GM12874 (cell line): ENCODE measurements at regions not wholly inside any gene's neighbourhood (a gene's known extent, or its start where the extent isn't known, plus 50 kb on each side); places are given as distances from the start of the nearest gene placed in this dataset.

Source experiments
- TF ChIP-seq, protein P1 (sequence below): IDR thresholded peaks from 2 replicates; pipeline ENCODE4 v1.5.1; 2011; ENCODE audit warnings: low read depth, mild to moderate bottlenecking, control low read depth, low read length, moderate library complexity; ENCODE audit not compliant: insufficient read depth

- TF ChIP-seq, protein P1, sequence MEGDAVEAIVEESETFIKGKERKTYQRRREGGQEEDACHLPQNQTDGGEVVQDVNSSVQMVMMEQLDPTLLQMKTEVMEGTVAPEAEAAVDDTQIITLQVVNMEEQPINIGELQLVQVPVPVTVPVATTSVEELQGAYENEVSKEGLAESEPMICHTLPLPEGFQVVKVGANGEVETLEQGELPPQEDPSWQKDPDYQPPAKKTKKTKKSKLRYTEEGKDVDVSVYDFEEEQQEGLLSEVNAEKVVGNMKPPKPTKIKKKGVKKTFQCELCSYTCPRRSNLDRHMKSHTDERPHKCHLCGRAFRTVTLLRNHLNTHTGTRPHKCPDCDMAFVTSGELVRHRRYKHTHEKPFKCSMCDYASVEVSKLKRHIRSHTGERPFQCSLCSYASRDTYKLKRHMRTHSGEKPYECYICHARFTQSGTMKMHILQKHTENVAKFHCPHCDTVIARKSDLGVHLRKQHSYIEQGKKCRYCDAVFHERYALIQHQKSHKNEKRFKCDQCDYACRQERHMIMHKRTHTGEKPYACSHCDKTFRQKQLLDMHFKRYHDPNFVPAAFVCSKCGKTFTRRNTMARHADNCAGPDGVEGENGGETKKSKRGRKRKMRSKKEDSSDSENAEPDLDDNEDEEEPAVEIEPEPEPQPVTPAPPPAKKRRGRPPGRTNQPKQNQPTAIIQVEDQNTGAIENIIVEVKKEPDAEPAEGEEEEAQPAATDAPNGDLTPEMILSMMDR = no peak
These were observed 868.5 kb downstream of the FAT4 start for GRCh38 chr4:126183206-126183605.

DNA sequence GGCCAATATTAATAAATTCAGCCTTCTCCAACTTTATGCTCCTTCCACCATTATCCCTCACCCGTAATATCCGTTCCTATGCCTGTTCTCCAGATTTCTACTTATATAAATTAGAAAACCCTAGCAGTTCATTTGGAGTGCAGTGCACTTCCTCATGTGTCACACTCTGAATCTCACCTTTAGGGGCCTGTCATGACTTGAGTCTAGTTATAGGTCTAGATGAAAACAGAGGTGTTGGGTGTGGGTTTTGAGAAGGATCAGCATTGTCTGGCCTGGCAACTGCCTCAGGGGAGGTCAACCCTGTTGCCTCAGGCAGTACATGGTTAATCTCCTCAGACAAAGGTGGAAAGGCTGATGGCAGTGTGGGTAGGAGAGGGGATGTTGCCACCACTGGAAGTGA, 876.8 kb downstream of the FAT4 start:
- TF ChIP-seq, protein P1 = no peak

- TF ChIP-seq, protein P1 = no peak
These were observed 877.8 kb downstream of the FAT4 start for GRCh38 chr4:126192506-126192905.

DNA sequence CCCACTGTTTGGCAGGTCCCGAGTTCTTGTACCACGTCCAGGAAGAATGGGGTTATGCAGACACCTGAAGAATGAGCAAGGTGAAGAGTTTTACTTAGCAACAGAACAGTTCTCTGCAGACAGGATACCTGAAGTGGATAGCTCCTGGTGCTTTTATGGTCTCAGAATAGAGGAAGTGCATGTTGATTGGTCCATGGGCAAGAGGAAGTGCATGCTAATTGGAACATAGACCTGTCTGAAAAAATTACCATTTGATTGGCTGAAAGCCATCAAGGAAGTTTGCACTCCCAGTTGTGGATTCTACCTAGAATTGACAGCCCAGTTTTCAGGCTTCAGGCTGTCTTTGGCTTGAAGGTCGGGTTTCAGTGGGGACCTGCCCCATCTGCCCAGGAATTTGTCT, 887.5 kb downstream of the FAT4 start:
- TF ChIP-seq, protein P1 = no peak

- TF ChIP-seq, protein P1 = no peak
These were observed 893.2 kb downstream of the FAT4 start for GRCh38 chr4:126207910-126208309.

DNA sequence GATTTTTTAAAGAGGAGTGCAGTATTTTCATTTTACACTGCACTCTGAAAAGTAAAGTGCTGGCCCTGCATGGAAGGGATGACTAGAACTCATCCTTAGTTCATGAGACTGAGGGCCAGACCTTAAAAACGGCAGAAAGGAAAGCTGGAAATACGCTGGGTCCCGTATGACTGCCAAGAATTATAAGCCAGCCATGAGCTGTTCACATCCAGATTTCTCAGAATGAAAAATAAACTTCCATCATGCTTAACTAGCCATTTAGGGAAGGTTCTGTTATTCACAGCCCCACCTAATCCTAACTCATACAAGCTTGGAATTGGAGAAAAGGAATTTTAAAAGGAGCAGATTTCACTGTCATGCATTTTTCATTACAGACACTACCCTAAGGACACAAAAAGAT, 894.4 kb downstream of the FAT4 start:
- TF ChIP-seq, protein P1 = no peak

- TF ChIP-seq, protein P1 = no peak
These were observed 899.2 kb downstream of the FAT4 start for GRCh38 chr4:126213996-126214395.

DNA sequence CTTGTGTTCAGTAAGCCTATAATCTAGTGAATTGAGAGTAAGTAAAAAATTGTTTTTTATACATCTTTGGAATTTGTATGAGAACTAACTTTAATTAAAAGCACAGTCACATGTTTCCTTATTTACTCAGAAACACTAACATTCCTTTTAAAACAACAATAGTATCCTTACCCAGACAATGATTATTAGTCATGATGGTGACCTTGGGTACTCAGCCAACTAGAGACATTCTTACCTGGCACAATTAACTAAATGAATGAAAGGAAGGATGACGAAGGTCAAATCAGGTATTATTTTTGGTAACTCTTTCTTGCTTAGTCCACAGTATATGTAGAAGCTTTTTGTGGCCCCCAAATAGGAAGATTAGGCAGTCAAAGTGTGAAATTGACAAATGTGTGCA, 901.0 kb downstream of the FAT4 start:
- TF ChIP-seq, protein P1 = no peak
